ENCODE measurements at regions not wholly inside any gene's neighbourhood (a gene's known extent, or its start where the extent isn't known, plus 50 kb on each side); places are given as distances from the start of the nearest gene placed in this dataset.

DNA sequence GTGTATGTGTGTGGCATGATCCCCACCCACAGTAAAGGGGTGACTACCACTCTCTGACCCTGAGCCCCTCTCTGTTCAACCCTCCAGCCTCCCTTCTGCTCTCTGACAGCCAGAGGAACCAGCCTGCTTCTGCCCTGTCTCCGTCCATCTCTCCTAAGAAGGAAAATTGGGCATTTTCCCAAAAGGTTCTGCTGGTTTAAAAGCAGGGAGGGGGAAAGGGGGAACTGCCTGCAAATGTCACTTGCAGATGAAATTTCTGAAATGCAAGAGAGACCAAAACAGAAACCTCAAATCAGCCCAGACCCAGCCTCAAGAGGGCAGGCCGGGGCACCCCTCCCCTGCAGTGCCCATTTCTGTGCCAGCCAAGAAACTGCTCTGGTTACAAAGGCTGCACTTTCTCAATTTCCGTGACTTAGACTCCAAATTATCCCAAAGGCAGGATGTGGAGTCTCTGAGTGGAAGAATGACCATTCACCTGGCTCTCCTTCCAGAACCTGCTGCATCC is 197.9 kb downstream of the RBFOX3 start:
- TF ChIP-seq POLR2AphosphoS5 (IDR thresholded peaks at IDR 0.05) (no peak), POLR2A (IDR thresholded peaks at IDR 0.05) (no peak), EP300 (IDR thresholded peaks at IDR 0.05) (no peak)
- TF ChIP-seq, protein P1, sequence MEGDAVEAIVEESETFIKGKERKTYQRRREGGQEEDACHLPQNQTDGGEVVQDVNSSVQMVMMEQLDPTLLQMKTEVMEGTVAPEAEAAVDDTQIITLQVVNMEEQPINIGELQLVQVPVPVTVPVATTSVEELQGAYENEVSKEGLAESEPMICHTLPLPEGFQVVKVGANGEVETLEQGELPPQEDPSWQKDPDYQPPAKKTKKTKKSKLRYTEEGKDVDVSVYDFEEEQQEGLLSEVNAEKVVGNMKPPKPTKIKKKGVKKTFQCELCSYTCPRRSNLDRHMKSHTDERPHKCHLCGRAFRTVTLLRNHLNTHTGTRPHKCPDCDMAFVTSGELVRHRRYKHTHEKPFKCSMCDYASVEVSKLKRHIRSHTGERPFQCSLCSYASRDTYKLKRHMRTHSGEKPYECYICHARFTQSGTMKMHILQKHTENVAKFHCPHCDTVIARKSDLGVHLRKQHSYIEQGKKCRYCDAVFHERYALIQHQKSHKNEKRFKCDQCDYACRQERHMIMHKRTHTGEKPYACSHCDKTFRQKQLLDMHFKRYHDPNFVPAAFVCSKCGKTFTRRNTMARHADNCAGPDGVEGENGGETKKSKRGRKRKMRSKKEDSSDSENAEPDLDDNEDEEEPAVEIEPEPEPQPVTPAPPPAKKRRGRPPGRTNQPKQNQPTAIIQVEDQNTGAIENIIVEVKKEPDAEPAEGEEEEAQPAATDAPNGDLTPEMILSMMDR (IDR thresholded peaks at IDR 0.05), result no peak
